HepG2 (cell line): ENCODE measurements at regions not wholly inside any gene's neighbourhood (a gene's known extent, or its start where the extent isn't known, plus 50 kb on each side); places are given as distances from the start of the nearest gene placed in this dataset.

Experiments used
- ATAC-seq: fragments of 200-7000 bp; cut with Tn5 transposase; 3 replicates; pipeline ENCODE4 v1.9.1; 2020; ENCODE audit warnings: mild to moderate bottlenecking, moderate library complexity
- BruUV-seq: library from RNA; stranded (reverse); fragments of 400-500 nt; replicated peaks from 2 replicates; lab custom pipeline; 2021; lab: Mats Ljungman, UMichigan
- CTCF ChIA-PET: fragments of 300-600 bp; formaldehyde crosslinking; extraction: SDS; loops from one replicate; lab custom pipeline; 2021; ENCODE audit warnings: low total read pairs, inconsistent platforms, low intra/inter-chr PET ratio; lab: Yijun Ruan, JAX
- POLR2A ChIA-PET: fragments of 350-600 bp; sonication (Branson Sonifier 250); formaldehyde crosslinking; loops from one replicate; lab custom pipeline; 2020; ENCODE audit warnings: antibody characterized with exemption, inconsistent platforms; lab: Yijun Ruan, JAX
- DNase-seq: peaks from one replicate; pipeline ENCODE4 v3.0.0-alpha.2; 2015; ENCODE audit warnings: low spot score
- FAIRE-seq: peaks from 3 replicates; lab custom pipeline; 2011; peaks lifted over from hg19 to GRCh38; lab: Jason Lieb, UNC
- H2AFZ ChIP-seq: one replicate; pipeline ENCODE4 v1.6.1; 2011; ENCODE audit warnings: low read length, inconsistent platforms
- H3K27ac ChIP-seq: fragments of 300-600 bp; 3 replicates; pipeline ENCODE4 v1.8.0; 2011; ENCODE audit warnings: mixed run types, mild to moderate bottlenecking, mixed read lengths, low read length, inconsistent platforms; ENCODE audit not compliant: insufficient read depth; ENCODE audit errors: extremely low read length
- H3K27me3 ChIP-seq, 2 experiments: fragments of 200-600 bp in 1 of 2; 2 replicates in 1 of 2; 3 replicates in 1 of 2; pipeline versions ENCODE4 v1.6.0 to v1.8.0; 2011; ENCODE audit warnings: low read length in 2 of 2, mild to moderate bottlenecking in 2 of 2, moderate library complexity in 2 of 2, inconsistent platforms in 1 of 2; ENCODE audit not compliant: insufficient read depth in 2 of 2, control insufficient read depth in 1 of 2
- H3K36me3 ChIP-seq, 2 experiments: fragments of 200-600 bp in 1 of 2; replicated peaks in 1 of 2; 2 replicates in 1 of 2; 3 replicates in 1 of 2; pipeline versions ENCODE4 v1.5.1 to v1.8.0; 2011; ENCODE audit warnings: low read length in 2 of 2, inconsistent platforms in 1 of 2; ENCODE audit not compliant: insufficient read depth in 2 of 2, control insufficient read depth in 1 of 2
- H3K4me1 ChIP-seq: 2 replicates; pipeline ENCODE4 v1.5.1; 2012; ENCODE audit warnings: low read length, inconsistent platforms; ENCODE audit not compliant: insufficient read depth
- H3K4me2 ChIP-seq: 2 replicates; pipeline ENCODE4 v1.6.0; 2011; ENCODE audit warnings: low read depth, low read length, inconsistent platforms
- H3K4me3 ChIP-seq, 3 experiments: fragments of 200-600 bp in 1 of 3; sonication (generic), shearing (Covaris generic) in 1 of 3; replicated peaks in 1 of 3; 2 replicates each; pipeline ENCODE4 v1.5.1; 2011 to 2016; ENCODE audit warnings: low read length in 3 of 3, inconsistent platforms in 2 of 3, low read depth in 2 of 3, mild to moderate bottlenecking in 2 of 3, control low read depth in 1 of 3, mixed read lengths in 1 of 3; ENCODE audit not compliant: insufficient read depth in 1 of 3
- H3K79me2 ChIP-seq: one replicate; pipeline ENCODE4 v1.6.1; 2011; ENCODE audit warnings: low read length, inconsistent platforms; ENCODE audit not compliant: insufficient read depth
- H3K9ac ChIP-seq: 2 replicates; pipeline ENCODE4 v1.6.0; 2011; ENCODE audit warnings: mild to moderate bottlenecking, low read depth, low read length, inconsistent platforms; ENCODE audit not compliant: insufficient read depth
- H3K9me3 ChIP-seq: 2 replicates; pipeline ENCODE4 v1.5.1; 2012; ENCODE audit warnings: mild to moderate bottlenecking, low read length
- H4K20me1 ChIP-seq: 2 replicates; pipeline ENCODE4 v1.6.0; 2011; ENCODE audit warnings: inconsistent platforms, mild to moderate bottlenecking, low read length, moderate library complexity; ENCODE audit not compliant: insufficient read depth
- BCL3 ChIP-seq: sonication (generic); formaldehyde crosslinking; IDR thresholded peaks from 2 replicates; pipeline ENCODE4 v1.5.1; 2020; ENCODE audit warnings: mild to moderate bottlenecking, missing genetic modification reagents, moderate library complexity
- BRCA1 ChIP-seq: sonication (generic); formaldehyde crosslinking; IDR thresholded peaks from 2 replicates; pipeline ENCODE4 v1.4.0; 2020; ENCODE audit warnings: missing genetic modification reagents
- EZH2 ChIP-seq: conservative IDR thresholded peaks from 2 replicates; pipeline ENCODE4 v1.6.1; 2012; ENCODE audit warnings: mild to moderate bottlenecking, low read depth, low read length, moderate library complexity
- KDM3A ChIP-seq: IDR thresholded peaks from 2 replicates; pipeline ENCODE4 v1.6.1; 2018; ENCODE audit warnings: low read depth, missing compliant biosample characterization
- RCOR2 ChIP-seq: IDR thresholded peaks from 2 replicates; pipeline ENCODE4 v1.6.1; 2016; ENCODE audit warnings: missing biosample characterization, missing genetic modification reagents
- STAT6 ChIP-seq: sonication (generic); formaldehyde crosslinking; IDR thresholded peaks from 2 replicates; pipeline ENCODE4 v1.4.0; 2020; ENCODE audit warnings: missing genetic modification reagents, mild to moderate bottlenecking, borderline replicate concordance
- ZC3H4 ChIP-seq: sonication (generic); formaldehyde crosslinking; IDR thresholded peaks from 2 replicates; pipeline ENCODE4 v1.4.0; 2020; ENCODE audit warnings: missing genetic modification reagents, borderline replicate concordance
- ZFP37 ChIP-seq: sonication (generic); formaldehyde crosslinking; IDR thresholded peaks from 2 replicates; pipeline ENCODE4 v1.4.0; 2020; ENCODE audit warnings: missing genetic modification reagents, borderline replicate concordance
- ZNF329 ChIP-seq: sonication (generic); formaldehyde crosslinking; IDR thresholded peaks from 2 replicates; pipeline ENCODE4 v1.9.0; 2021; ENCODE audit warnings: low read depth, mild to moderate bottlenecking, missing genetic modification reagents
- ZNF33B ChIP-seq: sonication (generic); formaldehyde crosslinking; IDR thresholded peaks from 2 replicates; pipeline ENCODE4 v1.5.1; 2020; ENCODE audit warnings: mild to moderate bottlenecking, missing genetic modification reagents
- ZNF441 ChIP-seq: sonication (generic); formaldehyde crosslinking; IDR thresholded peaks from 2 replicates; pipeline ENCODE4 v1.7.0; 2021; ENCODE audit warnings: missing genetic modification reagents, borderline replicate concordance
- ZNF615 ChIP-seq: sonication (generic); formaldehyde crosslinking; IDR thresholded peaks from 2 replicates; pipeline ENCODE4 v1.5.0; 2020; ENCODE audit warnings: mild to moderate bottlenecking, missing genetic modification reagents, borderline replicate concordance
- ZUFSP ChIP-seq: sonication (generic); formaldehyde crosslinking; IDR thresholded peaks from 2 replicates; pipeline ENCODE4 v1.9.0; 2021; ENCODE audit warnings: missing genetic modification reagents, mild to moderate bottlenecking, borderline replicate concordance
- ZZZ3 ChIP-seq: sonication (generic); formaldehyde crosslinking; IDR thresholded peaks from 2 replicates; pipeline ENCODE4 v1.4.0; 2020; ENCODE audit warnings: missing genetic modification reagents, mild to moderate bottlenecking, borderline replicate concordance
- WGBS: methylation state at CpG from one replicate; pipeline ENCODE4 v1.1.6; 2017; ENCODE audit warnings: low lambda C conversion rate; 5-methylcytosine and 5-hydroxymethylcytosine counted together
- in situ Hi-C: cut with HindIII; loops from 2 replicates; pipeline ENCODE4 v1.10.0; 2017; ENCODE audit warnings: low pct_unique_long_range_greater_than_20kb; ENCODE audit not compliant: extremely low pct_ligation_motif_present
- intact Hi-C: fragments of 100-400 bp; cut with micrococcal nuclease; formaldehyde crosslinking; loops from one replicate; pipeline ENCODE4 v1.10.0; 2022; ENCODE audit not compliant: unreplicated experiment

GRCh38 chr11:87572881-87573280 is 535.1 kb downstream of the TMEM135 start:
- Histone ChIP-seq H3K36me3 (no peaks in the 10 kb centered on the region), H3K27ac (no peak overlapping the region), H3K4me1 (no peaks in the 10 kb centered on the region), H3K79me2 (no peaks in the 10 kb centered on the region), H3K4me2 (no peak overlapping the region), H3K9me3 (no peaks in the 10 kb centered on the region), H4K20me1 (no peaks in the 10 kb centered on the region), H3K9ac (no peak overlapping the region), H2AFZ (no peak overlapping the region), H3K27me3 (no peaks in the 10 kb centered on the region), H3K4me3 (no peak overlapping the region)
- TF ChIP-seq ZNF615 (CRISPR knock-in tag) (no peak), RCOR2 (CRISPR knock-in tag) (no peak), ZNF33B (CRISPR knock-in tag) (no peak), ZUFSP (no peak), ZC3H4 (no peak), KDM3A (CRISPR knock-in tag) (no peak), BRCA1 (no peak), ZNF441 (CRISPR knock-in tag) (no peak)
- POLR2A ChIA-PET, result no interaction called here
- in situ Hi-C loops (no loop called here), intact Hi-C loops (no loop called here)
- ATAC-seq (no peak), FAIRE-seq (no peak), DNase-seq (no peak)
- CTCF ChIA-PET, result no interaction called here
- BruUV-seq, result no TSS peak

- ChIA-PET CTCF (no interaction called here), POLR2A (no interaction called here)
- Histone ChIP-seq H3K79me2 (no peaks in the 10 kb centered on the region), H3K27me3 (no peaks in the 10 kb centered on the region; a peak in 1 of 5 replicates), H3K9me3 (no peaks in the 10 kb centered on the region), H3K4me3 (no peak overlapping the region), H2AFZ (no peak overlapping the region), H3K27ac (no peak overlapping the region), H3K4me1 (no peaks in the 10 kb centered on the region), H4K20me1 (no peaks in the 10 kb centered on the region), H3K4me2 (no peak overlapping the region), H3K36me3 (no peaks in the 10 kb centered on the region), H3K9ac (no peak overlapping the region)
- TF ChIP-seq BCL3 (CRISPR knock-in tag) (no peak), STAT6 (CRISPR knock-in tag) (no peak), ZNF329 (CRISPR knock-in tag) (no peak), EZH2 (no peak), ZZZ3 (CRISPR knock-in tag) (no peak), ZFP37 (no peak)
- FAIRE-seq, result no peak
- intact Hi-C loops (no loop called here), in situ Hi-C loops (no loop called here)
- ATAC-seq, result no peak
- 9% methylated on average over 1 of the region's 1 CpG for WGBS
- DNase-seq, result no peak
- BruUV-seq, result no TSS peak
Measured at GRCh38 chr11:87560352-87560751, 522.6 kb downstream of the TMEM135 start.
